ENCODE measurements at regions not wholly inside any gene's neighbourhood (a gene's known extent, or its start where the extent isn't known, plus 50 kb on each side); places are given as distances from the start of the nearest gene placed in this dataset.

DNA sequence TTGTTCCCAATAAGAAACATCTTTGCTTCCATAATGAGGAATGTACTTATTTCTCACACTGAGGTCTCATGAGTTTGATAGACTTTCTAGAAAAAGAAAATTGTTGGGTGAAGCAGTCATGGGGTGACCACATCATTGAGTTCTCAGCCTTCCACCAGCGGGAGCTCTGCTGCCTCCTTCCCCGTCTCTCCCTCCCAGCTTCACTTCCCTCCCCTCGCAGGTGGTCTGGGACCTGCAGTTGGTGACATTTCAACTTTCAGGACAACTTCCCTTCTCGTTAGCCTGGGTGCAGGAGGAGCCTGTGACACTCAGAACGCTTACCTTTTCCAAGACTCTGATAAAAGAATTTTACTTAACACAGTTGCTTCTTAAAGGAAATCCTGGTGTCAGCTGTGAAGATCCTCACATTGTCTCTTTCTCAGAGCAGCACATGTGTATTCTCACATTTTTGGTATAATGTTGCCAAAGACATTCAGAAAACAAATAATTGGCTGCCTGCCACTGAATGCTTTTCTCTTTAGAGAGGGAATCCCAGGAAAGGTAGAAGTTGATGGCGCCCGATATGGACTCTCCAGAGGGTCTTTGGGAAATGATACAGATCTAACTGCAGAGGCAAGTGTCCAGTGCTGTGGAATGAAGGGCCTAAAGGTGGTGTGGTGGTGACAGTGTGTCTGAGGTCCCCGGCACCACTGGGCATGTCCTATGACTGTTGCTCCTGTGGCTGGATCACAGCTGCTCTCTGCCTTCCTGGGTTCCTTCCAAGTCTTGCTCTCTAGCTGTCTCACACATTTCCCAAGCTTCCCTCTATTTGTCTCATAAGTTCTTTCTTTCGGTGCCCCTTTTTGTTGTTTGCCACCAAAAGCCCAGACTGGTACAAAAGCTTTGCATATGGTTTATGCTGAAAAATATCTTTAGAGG lies 238.1 kb downstream of the GAS1 start:
- 72 to 77% methylated on average over 9 of the region's 9 CpGs for WGBS, 2 donors
- Histone ChIP-seq H3K4me1 (ENCODE audit: control insufficient read depth in 5 of 5, insufficient read depth in 5 of 5, low read length in 5 of 5) (peaks cover 0 to 4% (median 0%) of the 10 kb centered on the region in 5 donors), H3K36me3 (ENCODE audit: control insufficient read depth in 4 of 4, insufficient read depth in 4 of 4, low read length in 4 of 4) (no peaks in the 10 kb centered on the region), H3K27ac (ENCODE audit: low read depth in 1 of 2, low read length in 1 of 2) (no peak overlapping the region), H3K9ac (ENCODE audit: insufficient read depth in 1 of 2, low read length in 2 of 2) (no peak overlapping the region), H3K27me3 (ENCODE audit: control insufficient read depth in 3 of 3, insufficient read depth in 3 of 3, low read length in 2 of 3) (peaks cover 0 to 2% (median 0%) of the 10 kb centered on the region in 3 donors), H3K4me3 (no peak overlapping the region), H3K9me3 (ENCODE audit: control insufficient read depth in 4 of 4, insufficient read depth in 3 of 4, low read length in 3 of 4) (no peaks in the 10 kb centered on the region)
- TF ChIP-seq, protein P1, sequence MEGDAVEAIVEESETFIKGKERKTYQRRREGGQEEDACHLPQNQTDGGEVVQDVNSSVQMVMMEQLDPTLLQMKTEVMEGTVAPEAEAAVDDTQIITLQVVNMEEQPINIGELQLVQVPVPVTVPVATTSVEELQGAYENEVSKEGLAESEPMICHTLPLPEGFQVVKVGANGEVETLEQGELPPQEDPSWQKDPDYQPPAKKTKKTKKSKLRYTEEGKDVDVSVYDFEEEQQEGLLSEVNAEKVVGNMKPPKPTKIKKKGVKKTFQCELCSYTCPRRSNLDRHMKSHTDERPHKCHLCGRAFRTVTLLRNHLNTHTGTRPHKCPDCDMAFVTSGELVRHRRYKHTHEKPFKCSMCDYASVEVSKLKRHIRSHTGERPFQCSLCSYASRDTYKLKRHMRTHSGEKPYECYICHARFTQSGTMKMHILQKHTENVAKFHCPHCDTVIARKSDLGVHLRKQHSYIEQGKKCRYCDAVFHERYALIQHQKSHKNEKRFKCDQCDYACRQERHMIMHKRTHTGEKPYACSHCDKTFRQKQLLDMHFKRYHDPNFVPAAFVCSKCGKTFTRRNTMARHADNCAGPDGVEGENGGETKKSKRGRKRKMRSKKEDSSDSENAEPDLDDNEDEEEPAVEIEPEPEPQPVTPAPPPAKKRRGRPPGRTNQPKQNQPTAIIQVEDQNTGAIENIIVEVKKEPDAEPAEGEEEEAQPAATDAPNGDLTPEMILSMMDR (IDR thresholded peaks at IDR 0.05; ENCODE audit: control extremely low read depth, extremely low read depth) = no peak
- ATAC-seq (ENCODE audit: insufficient read depth, low FRiP score) (no peak), DNase-seq (no peak)

DNA sequence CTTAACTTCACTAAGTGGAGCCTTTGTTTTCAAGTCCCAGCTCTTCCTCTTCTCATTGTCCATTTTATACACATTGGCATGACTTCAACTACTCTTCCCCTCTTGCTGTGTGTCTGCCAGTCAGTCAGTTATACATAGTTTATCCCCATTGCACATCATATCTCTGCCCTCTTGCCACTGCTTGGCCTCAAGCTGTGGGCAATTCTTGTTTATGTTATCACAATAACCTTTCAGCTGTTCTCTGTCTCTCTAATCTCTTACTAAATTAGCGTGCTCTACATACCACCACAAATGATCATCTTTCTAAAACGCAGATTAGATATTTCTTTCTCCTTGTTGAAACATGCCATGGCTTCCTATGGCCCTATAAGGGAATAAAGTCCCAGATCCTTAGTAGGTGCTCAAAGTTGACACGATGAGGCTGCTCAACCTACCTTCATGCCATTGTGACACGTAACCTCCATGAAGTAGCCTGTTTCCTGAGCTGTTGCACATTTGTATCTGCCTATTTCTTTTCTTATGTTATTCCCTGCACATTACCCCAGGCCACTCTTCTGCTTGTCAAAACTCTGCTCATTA lies 239.3 kb downstream of the GAS1 start:
- 79% methylated on average over 4 of the region's 4 CpGs for WGBS, 2 donors
- H3K36me3 ChIP-seq (ENCODE audit: control insufficient read depth in 4 of 4, insufficient read depth in 4 of 4, low read length in 4 of 4) = no peaks in the 10 kb centered on the region
- no peak for ATAC-seq (ENCODE audit: insufficient read depth, low FRiP score)
- no peak overlapping the region for H3K4me3 ChIP-seq
- no peak for DNase-seq
- no peaks in the 10 kb centered on the region for H3K9me3 ChIP-seq (ENCODE audit: control insufficient read depth in 4 of 4, insufficient read depth in 3 of 4, low read length in 3 of 4)
- peaks cover 0 to 2% (median 0%) of the 10 kb centered on the region in 3 donors for H3K27me3 ChIP-seq (ENCODE audit: control insufficient read depth in 3 of 3, insufficient read depth in 3 of 3, low read length in 2 of 3)
- no peak overlapping the region for H3K9ac ChIP-seq (ENCODE audit: insufficient read depth in 1 of 2, low read length in 2 of 2)
- TF ChIP-seq, protein P1 (IDR thresholded peaks at IDR 0.05; ENCODE audit: control extremely low read depth, extremely low read depth) = no peak
- no peak overlapping the region for H3K27ac ChIP-seq (ENCODE audit: low read depth in 1 of 2, low read length in 1 of 2)
- peaks cover 0 to 4% (median 0%) of the 10 kb centered on the region in 5 donors for H3K4me1 ChIP-seq (ENCODE audit: control insufficient read depth in 5 of 5, insufficient read depth in 5 of 5, low read length in 5 of 5)

DNA sequence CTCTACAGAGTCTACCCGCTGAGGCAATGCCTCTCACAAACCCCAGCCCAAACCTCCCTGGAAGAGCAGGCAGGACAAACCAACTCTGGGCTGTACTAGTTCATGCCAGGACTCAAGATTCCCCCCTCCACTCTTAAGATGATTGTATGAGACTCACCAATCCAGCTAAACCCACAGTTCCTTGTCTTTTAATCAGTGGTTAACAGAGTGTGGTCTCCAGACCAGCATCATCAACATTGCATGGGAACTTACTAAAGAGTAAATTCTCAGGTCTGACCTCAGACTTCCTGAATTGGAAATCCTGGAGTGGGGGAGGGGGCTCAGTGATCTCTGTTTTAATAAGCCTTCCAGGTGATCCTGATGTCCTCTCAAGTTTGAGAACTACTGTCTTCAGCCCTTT lies 240.9 kb downstream of the GAS1 start:
- ATAC-seq (ENCODE audit: insufficient read depth, low FRiP score) = no peak
- 100% methylated on average over 1 of the region's 1 CpG for WGBS, 2 donors

More for the DNA sequence above, 240.9 kb downstream of the GAS1 start:
- Histone ChIP-seq H3K27me3 (ENCODE audit: control insufficient read depth in 3 of 3, insufficient read depth in 3 of 3, low read length in 2 of 3) (peaks cover 0 to 2% (median 0%) of the 10 kb centered on the region in 3 donors), H3K27ac (ENCODE audit: low read depth in 1 of 2, low read length in 1 of 2) (no peak overlapping the region), H3K9me3 (ENCODE audit: control insufficient read depth in 4 of 4, insufficient read depth in 3 of 4, low read length in 3 of 4) (no peaks in the 10 kb centered on the region), H3K4me3 (no peak overlapping the region), H3K36me3 (ENCODE audit: control insufficient read depth in 4 of 4, insufficient read depth in 4 of 4, low read length in 4 of 4) (no peaks in the 10 kb centered on the region), H3K4me1 (ENCODE audit: control insufficient read depth in 5 of 5, insufficient read depth in 5 of 5, low read length in 5 of 5) (peaks cover 0 to 11% (median 0%) of the 10 kb centered on the region in 5 donors), H3K9ac (ENCODE audit: insufficient read depth in 1 of 2, low read length in 2 of 2) (no peak overlapping the region)
- no peak for DNase-seq
- TF ChIP-seq, protein P1 (IDR thresholded peaks at IDR 0.05; ENCODE audit: control extremely low read depth, extremely low read depth) = no peak

All from lung (tissue), 11 donors.